HG03060 (cell line): ENCODE measurements at regions not wholly inside any gene's neighbourhood (a gene's known extent, or its start where the extent isn't known, plus 50 kb on each side); places are given as distances from the start of the nearest gene placed in this dataset.
A peak's percentile ranks its signal among the peaks of the same experiment; 100 is the strongest.
"Not testable (repeated sequence)": the region's sequence is repeated elsewhere in the genome, so short reads cannot be mapped to it uniquely, and the experiment has no call there.

Source experiments
- ATAC-seq: cut with Tn5 transposase; IDR thresholded peaks from one replicate; pipeline ENCODE4 v1.9.1; 2021; ENCODE audit warnings: low read depth, moderate number of reproducible peaks; ENCODE audit not compliant: unreplicated experiment

- peak; percentile 79 for ATAC-seq
These were observed 51.4 kb upstream of the LSM6 start for GRCh38 chr4:146124023-146124680.

DNA sequence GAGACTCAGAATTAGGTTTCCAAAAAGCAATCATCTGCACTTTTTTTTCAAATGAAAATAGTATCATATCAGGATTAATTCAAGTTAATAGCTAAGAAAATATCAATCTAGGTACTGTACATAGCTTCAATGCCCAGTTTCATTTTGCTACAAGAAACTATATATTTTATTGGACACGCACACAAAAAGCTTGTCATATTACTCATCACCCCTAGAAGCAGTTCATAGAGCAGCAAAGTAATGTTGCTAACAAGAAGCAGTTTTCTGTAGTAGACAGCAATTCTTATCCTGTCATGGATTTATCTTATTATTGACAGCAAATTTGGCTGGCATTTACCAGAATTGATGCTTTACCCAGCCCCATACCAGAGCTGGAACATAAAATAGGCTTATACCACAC is 52.3 kb upstream of the LSM6 start:
- no peak for ATAC-seq

DNA sequence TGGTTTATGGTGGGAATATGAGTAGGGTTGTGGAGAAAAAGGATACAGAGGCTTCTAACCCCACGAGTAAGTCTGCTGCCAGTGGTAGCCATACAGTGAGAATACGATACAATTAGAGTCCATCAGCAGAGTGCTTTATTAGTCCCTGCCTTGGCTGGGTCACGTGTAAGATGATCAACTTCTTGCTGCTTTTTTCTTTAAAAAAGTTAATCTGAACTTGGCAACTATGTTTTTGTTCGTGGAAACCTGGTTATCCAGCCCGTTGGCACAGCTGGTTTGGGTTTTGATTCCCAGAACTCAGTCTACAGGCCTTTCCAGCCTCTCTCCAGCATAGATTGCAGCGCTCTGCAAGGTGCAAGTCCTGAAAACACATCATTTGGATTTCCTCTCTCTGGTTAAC is 53.1 kb upstream of the LSM6 start:
- no peak for ATAC-seq

DNA sequence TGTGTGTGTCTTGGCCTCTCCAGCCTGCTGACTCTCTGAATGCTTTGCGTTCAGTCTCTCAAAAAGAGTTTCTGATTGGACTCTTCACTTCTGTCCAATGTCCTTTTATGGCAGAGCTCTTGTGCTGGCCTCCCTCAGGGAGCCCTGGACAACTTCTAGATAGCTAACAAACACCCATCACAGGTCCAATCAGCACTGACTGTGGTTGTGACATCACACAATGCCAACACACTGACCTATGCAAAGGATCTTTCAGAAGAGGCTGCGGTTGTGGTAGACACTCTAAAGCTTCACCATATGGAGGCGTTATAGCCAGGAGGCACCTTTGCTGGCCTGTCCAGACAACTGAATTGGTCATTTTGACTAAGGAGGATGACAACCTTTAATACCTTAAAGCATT is 53.8 kb upstream of the LSM6 start:
- ATAC-seq: no peak

DNA sequence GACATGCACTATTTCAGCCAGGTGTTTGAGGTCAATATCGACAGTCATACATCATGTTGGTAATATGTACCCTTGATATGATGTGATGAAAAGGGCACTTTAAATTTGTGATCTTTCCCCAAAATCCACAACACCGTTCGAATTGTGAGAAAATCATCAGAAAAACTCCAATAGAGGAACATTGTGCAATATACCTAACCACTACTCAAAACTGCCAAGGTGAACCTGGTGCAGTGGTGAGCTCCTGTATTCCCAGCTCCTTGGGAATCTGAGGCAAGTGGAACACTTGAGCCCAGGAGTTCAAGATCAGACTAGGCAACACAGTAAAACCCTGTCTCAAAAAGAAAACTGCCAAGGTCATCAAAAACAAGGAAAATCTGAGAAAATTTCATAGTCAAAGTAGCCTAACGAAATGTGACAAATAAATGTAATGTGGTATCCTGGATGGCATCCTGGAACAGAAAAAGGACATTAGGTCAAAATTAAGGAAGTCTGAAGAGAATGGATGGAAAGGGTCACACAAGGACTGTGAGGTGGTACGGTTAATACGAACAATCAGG is 55.6 kb upstream of the LSM6 start:
- ATAC-seq: no peak

DNA sequence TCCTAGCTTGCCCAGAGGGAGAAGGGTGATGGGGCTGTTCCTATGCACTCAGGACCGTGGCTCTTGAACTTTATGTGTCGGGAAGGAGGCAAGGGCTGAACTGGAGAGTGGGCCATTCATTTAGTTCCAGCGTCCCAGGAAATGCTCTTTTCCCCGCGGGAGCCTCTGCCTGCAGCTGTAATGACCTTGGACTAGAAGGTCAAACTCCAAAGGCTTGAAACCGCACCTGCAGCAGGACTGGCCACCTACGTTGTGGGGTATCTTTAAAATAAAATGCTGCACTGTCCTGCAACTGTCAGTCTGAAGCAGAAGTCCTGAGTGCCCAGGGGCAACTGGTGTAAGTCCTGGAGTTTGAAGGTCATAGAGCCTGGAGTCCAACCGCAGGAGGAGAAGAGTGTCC is 61.5 kb upstream of the LSM6 start:
- no peak for ATAC-seq

- ATAC-seq: no peak
These were observed 62.3 kb upstream of the LSM6 start for GRCh38 chr4:146113171-146113570.

DNA sequence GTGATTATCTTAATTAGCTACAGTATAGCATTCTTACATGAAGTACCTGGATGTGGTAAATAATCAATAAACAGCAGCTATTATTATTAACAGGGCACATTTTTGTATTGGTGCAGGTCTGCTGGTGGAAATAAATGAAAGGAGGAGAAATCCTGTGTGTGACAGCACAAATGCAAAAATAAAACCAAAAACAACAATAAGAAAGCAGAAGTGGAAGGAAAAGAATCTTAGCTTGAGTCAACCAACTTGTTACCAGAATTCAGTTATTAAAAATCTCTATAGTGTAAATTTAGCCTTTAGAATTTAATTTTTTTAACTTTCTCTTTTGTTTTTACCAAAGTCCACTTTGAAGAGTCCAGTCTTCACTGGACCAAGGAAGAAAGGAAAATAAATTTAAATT is 63.1 kb upstream of the LSM6 start:
- ATAC-seq: no peak

GRCh38 chr4:146110871-146111485 is 64.5 kb upstream of the LSM6 start:
- ATAC-seq: no peak

DNA sequence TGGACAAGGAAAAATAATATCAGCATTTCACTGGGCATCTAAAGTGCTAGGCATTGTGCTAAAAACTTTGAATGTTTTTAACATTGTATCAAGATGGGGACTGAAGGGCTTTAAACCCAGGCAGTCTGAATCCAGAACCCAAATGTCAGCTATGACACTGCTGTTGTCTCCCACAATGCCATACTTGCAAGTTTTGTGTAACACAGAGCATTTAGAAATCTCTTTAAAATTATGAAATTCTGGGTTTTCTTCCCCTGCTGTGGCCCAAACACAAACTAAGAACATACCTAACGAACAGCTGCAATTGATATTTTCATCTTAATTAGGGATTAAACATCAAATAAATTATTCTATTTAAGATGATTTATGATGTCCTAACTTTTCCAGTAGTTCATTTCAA is 66.8 kb upstream of the LSM6 start:
- ATAC-seq: no peak

- no peak for ATAC-seq
These were observed 67.8 kb upstream of the LSM6 start for GRCh38 chr4:146107587-146108240.

- no peak for ATAC-seq
These were observed 70.1 kb upstream of the LSM6 start for GRCh38 chr4:146105464-146105863.

DNA sequence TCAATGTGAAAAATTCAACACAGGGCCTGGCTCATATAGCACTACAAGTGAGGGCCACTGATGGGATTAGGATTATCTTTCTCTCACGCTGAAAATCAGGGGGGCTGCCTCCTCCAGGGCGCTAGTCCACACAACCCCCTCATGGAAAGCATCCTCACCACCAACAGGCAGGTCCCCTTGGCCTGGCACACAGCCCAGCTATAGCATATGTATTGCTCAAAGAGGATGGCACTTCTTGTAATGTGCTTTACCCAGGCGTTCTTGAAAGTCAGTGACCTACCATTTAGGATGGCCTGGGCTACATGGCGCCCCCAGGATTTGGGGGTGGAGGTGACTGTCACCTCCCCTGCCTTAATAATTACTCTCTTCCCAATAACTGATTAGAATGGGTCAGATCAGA is 71.0 kb upstream of the LSM6 start:
- no peak for ATAC-seq

- ATAC-seq: not testable (repeated sequence)
These were observed 71.5 kb upstream of the LSM6 start for GRCh38 chr4:146104052-146104451.

- no peak for ATAC-seq
These were observed 75.9 kb upstream of the LSM6 start for GRCh38 chr4:146099585-146099984.

GRCh38 chr4:146098978-146099377 is 76.5 kb upstream of the LSM6 start:
- ATAC-seq: no peak

DNA sequence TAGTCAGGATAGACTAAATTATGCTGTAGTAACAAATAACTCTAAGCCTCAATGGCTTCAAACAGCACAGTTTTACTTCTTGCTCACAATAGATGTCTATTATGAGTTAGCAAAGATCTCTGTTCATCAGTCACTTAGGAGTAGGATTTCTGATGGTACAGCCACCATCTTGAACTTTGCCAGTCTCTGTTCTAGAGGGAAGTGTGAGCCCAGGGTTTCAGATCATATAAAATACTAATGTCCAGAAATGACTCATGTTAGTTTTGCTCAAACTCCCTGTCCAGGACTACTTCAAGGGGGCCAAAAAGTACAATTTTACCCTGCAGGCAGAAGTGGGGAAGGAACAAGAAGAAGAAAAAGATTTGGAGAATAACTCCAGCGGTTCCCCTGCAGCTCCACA is 77.1 kb upstream of the LSM6 start:
- ATAC-seq: peak; percentile 44

DNA sequence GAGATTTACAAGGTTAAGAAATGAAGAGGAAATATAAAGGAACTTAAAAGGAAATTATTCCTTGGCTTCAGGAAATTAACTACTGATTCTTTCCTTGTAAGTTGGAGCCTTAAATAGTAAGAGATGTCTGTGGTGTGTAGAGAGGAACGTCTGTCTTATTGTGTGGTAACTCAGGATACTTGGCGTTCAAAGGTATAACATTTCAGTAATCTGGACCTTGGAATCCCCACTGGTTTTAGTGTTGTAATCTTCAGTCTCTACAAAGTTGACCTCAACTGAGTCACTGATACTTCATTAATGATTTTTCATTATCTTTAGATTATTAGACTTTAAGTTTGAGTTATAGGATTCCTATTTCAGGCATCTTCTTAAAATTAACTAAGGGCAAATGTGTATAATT is 79.1 kb upstream of the LSM6 start:
- no peak for ATAC-seq

DNA sequence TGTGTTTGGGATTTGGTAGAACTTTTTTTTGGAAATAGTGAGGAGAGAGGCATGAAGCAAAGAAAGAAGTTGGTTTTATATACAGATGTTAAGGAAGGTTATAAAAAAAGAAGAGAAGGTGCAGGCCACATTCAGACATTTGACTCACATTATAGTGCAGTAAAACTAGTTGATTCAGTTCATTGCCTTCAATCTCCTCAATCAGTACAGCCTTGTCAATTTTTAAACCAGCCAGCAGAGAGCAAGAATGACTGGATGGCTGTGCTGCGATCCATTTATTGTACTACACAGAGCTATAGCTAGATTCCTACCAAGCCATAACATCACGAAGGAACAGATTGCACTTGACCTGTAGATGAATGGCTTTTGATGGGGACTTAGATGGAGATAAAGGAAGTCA is 79.7 kb upstream of the LSM6 start:
- no peak for ATAC-seq

- ATAC-seq: no peak
These were observed 80.3 kb upstream of the LSM6 start for GRCh38 chr4:146095091-146095690.

DNA sequence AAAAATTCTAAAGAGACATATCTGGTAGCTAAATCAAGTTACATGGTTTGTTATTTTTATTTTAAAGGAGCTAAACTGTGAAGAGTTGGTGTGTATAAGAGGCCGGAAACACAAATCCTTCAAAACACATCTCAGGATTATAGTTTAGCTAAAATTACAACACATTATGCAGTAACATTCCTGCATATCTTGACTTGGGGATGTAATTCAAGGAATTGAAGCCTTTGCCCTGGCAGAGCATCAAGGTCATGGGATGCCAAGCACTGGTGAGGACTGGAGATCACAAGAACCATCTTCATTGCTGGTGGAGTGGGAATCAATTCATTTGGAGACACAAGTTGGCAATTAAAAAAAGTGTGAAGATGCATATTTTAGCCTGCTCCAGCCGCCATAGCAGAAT is 86.8 kb upstream of the LSM6 start:
- ATAC-seq: no peak
